Transverse colon (tissue), 4 donors: ENCODE measurements at regions not wholly inside any gene's neighbourhood (a gene's known extent, or its start where the extent isn't known, plus 50 kb on each side); places are given as distances from the start of the nearest gene placed in this dataset.

Experiments
- DNase-seq: peaks from one replicate; pipeline ENCODE4 v3.0.0-alpha.2; 2019
- H3K27ac ChIP-seq, 4 donors: fragments of 200-600 bp; sonication (generic); 2 replicates each; pipeline ENCODE4 v1.5.1; 2016 to 2018; ENCODE audit warnings: inconsistent platforms in 4 of 4
- H3K27me3 ChIP-seq: fragments of 200-600 bp; sonication (generic); 2 replicates; pipeline ENCODE4 v1.5.1; 2017; ENCODE audit warnings: inconsistent platforms
- H3K36me3 ChIP-seq, 4 donors: fragments of 200-600 bp; sonication (generic); 2 replicates each; pipeline ENCODE4 v1.5.1; 2017 to 2019; ENCODE audit warnings: inconsistent platforms in 4 of 4
- H3K4me1 ChIP-seq, 4 donors: fragments of 200-600 bp; sonication (generic); 2 replicates each; pipeline ENCODE4 v1.5.1; 2017 to 2020; ENCODE audit warnings: inconsistent platforms in 4 of 4
- H3K4me3 ChIP-seq, 4 donors: fragments of 200-600 bp; sonication (generic); 1 replicate in 1 of 4; 2 replicates in 3 of 4; pipeline versions ENCODE4 v1.5.1 to v1.6.1; 2017 to 2019; ENCODE audit warnings: inconsistent platforms in 4 of 4
- H3K9me3 ChIP-seq, 2 donors: fragments of 200-600 bp; sonication (generic); 2 replicates each; pipeline ENCODE4 v1.5.1; 2017 to 2019; ENCODE audit warnings: inconsistent platforms in 2 of 2
- EP300 ChIP-seq: sonication (generic); formaldehyde crosslinking; IDR thresholded peaks from one replicate; pipeline ENCODE4 v1.6.1; 2017; ENCODE audit warnings: antibody characterized with exemption, low read depth
- POLR2A ChIP-seq: fragments of 450-650 bp; IDR thresholded peaks from one replicate; pipeline ENCODE4 v1.6.1; 2016; ENCODE audit warnings: antibody characterized with exemption, mild to moderate bottlenecking, moderate library complexity
- POLR2AphosphoS5 ChIP-seq, 3 donors: sonication (generic); formaldehyde crosslinking; IDR thresholded peaks; one replicate each; pipeline ENCODE4 v1.6.1; 2016; ENCODE audit warnings: antibody characterized with exemption in 3 of 3
- WGBS, 2 donors: methylation state at CpG; one replicate each; pipeline ENCODE4 v1.1.5; 2018; ENCODE audit warnings: low coverage in 1 of 2; 5-methylcytosine and 5-hydroxymethylcytosine counted together
- in situ Hi-C, 4 donors: fragments of 200-750 bp; cut with MboI; loops; one replicate each; pipeline versions ENCODE4 v1.15.0 to v1.15.1; 2017; ENCODE audit warnings: low sequenced_read_pairs in 3 of 4, low pct_ligation_motif_present in 1 of 4, low pct_unique_long_range_greater_than_20kb in 1 of 4
- intact Hi-C: fragments of 100-400 bp; cut with DNase I; formaldehyde crosslinking; loops from one replicate; pipeline ENCODE4 v1.15.1; 2023; ENCODE audit warnings: low total_unique reads
- TF ChIP-seq, protein P1 (sequence below), 5 experiments: fragments of 200-600 bp in 3 of 5; fragments of 450-650 bp in 2 of 5; sonication (generic) in 3 of 5; IDR thresholded peaks; 1 replicate in 2 of 5; 2 replicates in 3 of 5; pipeline ENCODE4 v1.5.1; 2016 to 2017; ENCODE audit warnings: antibody characterized with exemption in 5 of 5, inconsistent platforms in 3 of 5, mild to moderate bottlenecking in 2 of 5, moderate library complexity in 1 of 5

DNA sequence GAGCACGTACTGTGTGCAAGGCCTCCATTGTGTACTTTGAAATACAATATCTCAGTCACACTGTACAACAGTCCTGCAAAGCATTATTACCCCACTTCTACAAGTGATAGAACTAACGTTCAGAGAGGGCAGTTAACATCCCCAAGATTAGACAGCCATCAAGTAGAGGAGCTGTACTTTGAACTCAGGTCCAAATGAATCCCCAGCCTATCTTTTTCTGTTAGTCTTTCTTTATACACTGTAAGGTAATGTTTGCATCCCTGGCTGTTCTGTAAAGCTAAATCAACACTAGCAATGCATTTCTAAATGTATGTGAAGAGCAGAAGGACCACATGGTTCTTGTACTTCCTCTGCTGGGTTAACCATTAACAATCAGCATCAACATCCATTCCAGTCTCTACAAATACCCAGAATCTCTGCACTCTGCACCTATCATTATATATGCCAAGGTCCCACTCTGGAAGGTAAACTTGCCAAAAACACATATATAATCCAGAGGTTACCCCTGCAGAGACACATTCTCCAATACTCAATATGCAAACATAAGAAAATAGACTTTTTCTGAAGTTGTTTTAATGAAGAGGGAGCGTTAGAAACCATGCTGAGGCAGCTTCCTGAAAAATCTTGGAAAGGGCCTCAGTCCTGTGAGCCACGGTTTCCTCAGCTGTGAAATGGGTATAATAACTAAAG, 182.3 kb downstream of the MZT1 start:
- Histone ChIP-seq H3K27ac (no peak overlapping the region), H3K4me3 (no peak overlapping the region), H3K36me3 (no peaks in the 10 kb centered on the region), H3K9me3 (no peaks in the 10 kb centered on the region), H3K27me3 (no peaks in the 10 kb centered on the region), H3K4me1 (peaks cover 0 to 3% (median under 1%) of the 10 kb centered on the region in 4 donors)
- DNase-seq: no peak
- WGBS, 2 donors: 53 to 59% methylated on average over 4 of the region's 4 CpGs
- intact Hi-C loops (no loop called here), in situ Hi-C loops (no loop called here)
- TF ChIP-seq, protein P1, sequence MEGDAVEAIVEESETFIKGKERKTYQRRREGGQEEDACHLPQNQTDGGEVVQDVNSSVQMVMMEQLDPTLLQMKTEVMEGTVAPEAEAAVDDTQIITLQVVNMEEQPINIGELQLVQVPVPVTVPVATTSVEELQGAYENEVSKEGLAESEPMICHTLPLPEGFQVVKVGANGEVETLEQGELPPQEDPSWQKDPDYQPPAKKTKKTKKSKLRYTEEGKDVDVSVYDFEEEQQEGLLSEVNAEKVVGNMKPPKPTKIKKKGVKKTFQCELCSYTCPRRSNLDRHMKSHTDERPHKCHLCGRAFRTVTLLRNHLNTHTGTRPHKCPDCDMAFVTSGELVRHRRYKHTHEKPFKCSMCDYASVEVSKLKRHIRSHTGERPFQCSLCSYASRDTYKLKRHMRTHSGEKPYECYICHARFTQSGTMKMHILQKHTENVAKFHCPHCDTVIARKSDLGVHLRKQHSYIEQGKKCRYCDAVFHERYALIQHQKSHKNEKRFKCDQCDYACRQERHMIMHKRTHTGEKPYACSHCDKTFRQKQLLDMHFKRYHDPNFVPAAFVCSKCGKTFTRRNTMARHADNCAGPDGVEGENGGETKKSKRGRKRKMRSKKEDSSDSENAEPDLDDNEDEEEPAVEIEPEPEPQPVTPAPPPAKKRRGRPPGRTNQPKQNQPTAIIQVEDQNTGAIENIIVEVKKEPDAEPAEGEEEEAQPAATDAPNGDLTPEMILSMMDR (IDR thresholded peaks at IDR 0.05): no peak

- DNase-seq: no peak
- no peak for TF ChIP-seq POLR2A
- TF ChIP-seq, protein P1 (IDR thresholded peaks at IDR 0.05): no peak
- no peak for TF ChIP-seq EP300
- TF ChIP-seq POLR2AphosphoS5 (IDR thresholded peaks at IDR 0.05): no peak
- Histone ChIP-seq H3K27ac (no peak overlapping the region), H3K27me3 (no peaks in the 10 kb centered on the region), H3K4me3 (no peak overlapping the region), H3K4me1 (peaks cover 0 to 14% (median 4%) of the 10 kb centered on the region in 4 donors), H3K9me3 (no peaks in the 10 kb centered on the region), H3K36me3 (no peaks in the 10 kb centered on the region)
- in situ Hi-C loops: no loop called here
- WGBS, 2 donors: 82 to 88% methylated on average over 2 of the region's 2 CpGs
- intact Hi-C loops: no loop called here
Measured at GRCh38 chr13:72544042-72544441, 183.4 kb downstream of the MZT1 start.

DNA sequence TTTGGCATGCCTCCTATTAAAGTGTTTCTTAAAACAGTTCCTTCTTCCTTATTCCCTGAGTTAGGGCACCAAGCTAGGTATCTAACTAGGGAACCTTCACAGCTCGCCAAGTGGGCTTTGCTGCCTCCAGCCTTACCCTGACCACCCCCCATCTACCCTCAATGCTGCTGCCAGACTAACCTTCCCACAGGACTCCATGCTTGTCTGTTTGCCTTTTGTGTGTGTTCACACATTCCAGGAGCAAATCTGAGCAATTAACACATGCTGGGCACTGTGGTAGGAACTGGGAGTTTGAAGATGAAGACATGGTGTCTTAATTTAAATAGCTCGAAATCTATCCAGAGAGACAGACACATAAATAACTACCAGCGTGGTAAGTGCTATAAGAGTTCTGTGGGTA, 185.2 kb downstream of the MZT1 start:
- H3K27me3 ChIP-seq: no peaks in the 10 kb centered on the region
- 82 to 86% methylated on average over 1 to 3 of the region's 3 CpGs for WGBS, 2 donors
- peaks cover 0 to 28% (median 8%) of the 10 kb centered on the region in 4 donors for H3K4me1 ChIP-seq
- in situ Hi-C loops: no loop called here
- H3K4me3 ChIP-seq: no peak overlapping the region
- DNase-seq: no peak
- H3K36me3 ChIP-seq: no peaks in the 10 kb centered on the region
- TF ChIP-seq POLR2A (no peak), POLR2AphosphoS5 (IDR thresholded peaks at IDR 0.05) (no peak), EP300 (no peak)
- TF ChIP-seq, protein P1 (IDR thresholded peaks at IDR 0.05): no peak
- no peak overlapping the region for H3K27ac ChIP-seq
- no peaks in the 10 kb centered on the region for H3K9me3 ChIP-seq
- intact Hi-C loops: loop anchor here (2.0 kb wide), 1 partner anchor 35 kb away; no protein-coding TSS in a partner anchor

GRCh38 chr13:72541674-72542073, 185.8 kb downstream of the MZT1 start:
- Histone ChIP-seq H3K4me1 (peaks cover 0 to 34% (median 11%) of the 10 kb centered on the region in 4 donors), H3K27me3 (no peaks in the 10 kb centered on the region), H3K9me3 (no peaks in the 10 kb centered on the region), H3K4me3 (no peak overlapping the region), H3K36me3 (no peaks in the 10 kb centered on the region), H3K27ac (no peak overlapping the region)
- 91% methylated on average over 6 of the region's 6 CpGs for WGBS, 2 donors
- DNase-seq: no peak
- TF ChIP-seq POLR2AphosphoS5 (IDR thresholded peaks at IDR 0.05): no peak
- no peak for TF ChIP-seq POLR2A
- in situ Hi-C loops (no loop called here), intact Hi-C loops (loop anchor here (2.0 kb wide), 1 partner anchor 35 kb away; no protein-coding TSS in a partner anchor)

- in situ Hi-C loops (no loop called here), intact Hi-C loops (no loop called here)
- no peak for DNase-seq
- no peaks in the 10 kb centered on the region for H3K27me3 ChIP-seq
- H3K9me3 ChIP-seq: no peaks in the 10 kb centered on the region
- no peak overlapping the region for H3K27ac ChIP-seq
- no peak overlapping the region for H3K4me3 ChIP-seq
- H3K36me3 ChIP-seq: no peaks in the 10 kb centered on the region
- TF ChIP-seq POLR2AphosphoS5 (IDR thresholded peaks at IDR 0.05) (no peak), POLR2A (no peak), EP300 (no peak)
- TF ChIP-seq, protein P1 (IDR thresholded peaks at IDR 0.05): no peak
- 54 to 87% methylated on average over 4 of the region's 4 CpGs for WGBS, 2 donors
- peaks cover 0 to 37% (median 13%) of the 10 kb centered on the region in 4 donors for H3K4me1 ChIP-seq
Measured at GRCh38 chr13:72540881-72541280, 186.5 kb downstream of the MZT1 start.
